NCI-H2227 treated with DMSO at 0.1 percent for 48 hours (cell line): ENCODE measurements at regions not wholly inside any gene's neighbourhood (a gene's known extent, or its start where the extent isn't known, plus 50 kb on each side); places are given as distances from the start of the nearest gene placed in this dataset.

ENCODE experiments used
- DNase-seq: peaks from one replicate; lab custom pipeline; 2025; lab: John Stamatoyannopoulos, UW

DNA sequence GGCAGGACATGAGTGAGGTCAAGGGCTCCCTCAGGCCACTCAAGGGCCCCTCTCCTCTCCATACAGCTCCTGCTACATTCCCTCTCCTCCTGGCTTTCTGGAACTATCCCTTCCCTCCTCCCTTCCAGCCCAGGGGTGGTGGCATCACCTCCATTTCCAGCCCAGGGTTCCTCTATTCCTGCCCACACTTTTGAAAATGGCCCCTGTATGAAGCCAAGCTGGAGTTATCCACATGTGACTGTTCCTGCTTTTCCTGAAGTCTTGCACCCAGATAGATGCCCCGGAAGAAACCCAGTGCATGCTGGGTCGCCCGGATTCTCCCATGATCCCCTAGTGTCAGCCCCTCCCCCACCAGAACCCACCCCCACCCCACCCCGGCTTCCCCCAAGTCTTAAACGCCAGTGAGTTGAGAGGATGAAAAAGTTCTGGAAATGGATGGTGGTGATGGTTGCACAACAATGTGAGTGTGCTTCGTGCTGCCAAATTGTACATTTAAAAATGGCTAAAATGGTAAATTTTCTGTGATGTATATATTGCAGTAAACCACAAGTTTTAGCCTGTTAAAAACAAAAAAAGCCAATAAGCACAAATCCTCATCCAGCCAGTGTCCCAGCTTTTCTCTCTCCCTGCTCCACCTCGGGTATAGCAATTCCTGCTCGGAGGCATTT, 136.9 kb downstream of the SCARB1 start:
- no peak for DNase-seq

GRCh38 chr12:124725597-124726237, 137.9 kb downstream of the SCARB1 start:
- DNase-seq: no peak

- no peak for DNase-seq
Observed at GRCh38 chr12:124725099-124725498, 138.6 kb downstream of the SCARB1 start.

- DNase-seq: no peak
Observed at GRCh38 chr12:124722878-124723277, 140.8 kb downstream of the SCARB1 start.

DNA sequence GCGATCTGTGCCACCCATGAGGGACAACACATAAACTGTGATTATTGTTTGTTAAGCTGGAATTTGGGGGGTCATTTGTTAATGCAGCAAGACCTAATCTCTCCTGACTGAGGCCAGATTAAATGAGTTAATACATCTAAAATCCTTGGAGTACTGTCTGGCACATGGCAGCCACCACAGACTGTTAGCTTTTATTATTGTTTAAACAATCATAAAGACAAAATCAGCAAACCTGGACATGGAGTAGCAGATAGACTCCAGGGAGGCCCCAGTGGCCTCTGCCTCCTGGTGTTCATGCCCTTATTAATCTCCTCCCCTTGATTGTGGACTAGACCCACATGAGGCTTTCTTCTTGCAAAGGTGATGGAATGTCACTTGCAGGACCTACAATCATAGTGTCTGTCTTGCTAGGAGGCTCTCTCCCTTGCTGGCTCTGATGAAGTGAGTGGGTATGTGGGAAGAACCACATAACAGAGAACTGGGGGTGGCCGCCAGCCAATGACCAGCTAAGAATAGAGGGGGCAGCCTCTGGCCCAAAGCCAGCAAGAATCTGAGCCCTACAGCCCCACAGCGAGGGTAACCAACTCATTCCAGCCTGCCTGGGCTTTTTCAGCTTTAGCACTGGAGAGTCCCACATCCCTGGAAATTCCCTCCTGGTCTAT, 142.0 kb downstream of the SCARB1 start:
- DNase-seq: no peak

- peak; percentile 88 for DNase-seq
Observed at GRCh38 chr12:124720681-124721500, 142.8 kb downstream of the SCARB1 start.

DNA sequence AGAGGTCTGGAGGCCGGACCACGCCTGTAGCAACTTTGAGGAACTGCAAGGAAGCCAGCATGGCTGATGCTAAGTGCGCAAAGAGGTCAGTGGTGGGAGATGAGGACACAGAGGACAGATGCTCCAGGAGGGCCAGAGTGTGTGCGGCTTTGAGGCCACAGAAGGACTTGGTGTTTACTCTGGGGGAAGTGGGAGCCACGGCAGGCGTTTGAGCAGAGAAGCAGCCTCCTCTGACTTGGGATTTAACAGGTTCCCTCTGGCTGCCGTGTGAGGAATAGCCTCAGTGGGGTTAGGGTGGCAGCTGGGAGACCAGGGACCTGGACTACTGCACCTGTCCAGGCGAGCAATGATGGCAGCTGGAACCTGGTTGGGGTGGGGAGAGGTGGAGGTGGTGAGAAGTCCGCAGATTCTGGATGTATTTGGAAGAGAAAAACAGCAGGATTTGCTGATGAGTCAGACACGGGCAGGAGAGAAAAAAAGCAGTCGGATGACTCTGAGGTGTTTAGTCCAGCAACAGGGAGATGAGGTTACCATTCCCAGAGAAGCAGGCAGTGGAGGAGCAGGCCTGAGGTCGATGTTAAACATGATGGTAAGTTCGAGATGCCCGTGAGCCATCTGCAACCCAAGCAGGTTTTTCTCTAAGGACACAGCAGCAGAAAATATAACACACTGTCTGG, 143.5 kb downstream of the SCARB1 start:
- peak; percentile 87 for DNase-seq

- no peak for DNase-seq
Observed at GRCh38 chr12:124719231-124719630, 144.4 kb downstream of the SCARB1 start.

GRCh38 chr12:124718458-124718857, 145.2 kb downstream of the SCARB1 start:
- DNase-seq: no peak

DNA sequence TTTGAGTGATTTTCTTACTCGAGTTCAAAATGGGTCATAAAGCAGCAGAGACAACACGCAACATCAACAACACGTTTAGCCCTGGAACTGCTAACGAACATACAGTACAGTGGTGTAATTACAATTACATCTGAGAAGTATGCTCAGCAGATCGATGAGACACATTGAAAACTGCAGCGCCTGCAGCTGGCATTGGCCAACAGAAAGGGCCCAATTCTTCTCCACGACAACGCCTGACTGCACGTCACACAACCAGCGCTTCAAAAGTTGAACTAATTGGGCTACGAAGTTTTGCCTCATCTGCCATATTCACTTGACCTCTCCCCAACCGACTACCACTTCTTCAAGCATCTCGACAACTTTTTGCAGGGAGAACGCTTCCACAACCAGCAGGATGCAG, 145.6 kb downstream of the SCARB1 start:
- DNase-seq: no peak

- no peak for DNase-seq
Observed at GRCh38 chr12:124717318-124717717, 146.3 kb downstream of the SCARB1 start.

- no peak for DNase-seq
Observed at GRCh38 chr12:124716208-124717130, 147.2 kb downstream of the SCARB1 start.

- peak; percentile 92 for DNase-seq
Observed at GRCh38 chr12:124715121-124715990, 147.9 kb upstream of the NCOR2 start.

- DNase-seq: no peak
Observed at GRCh38 chr12:124713436-124714082, 146.1 kb upstream of the NCOR2 start.

DNA sequence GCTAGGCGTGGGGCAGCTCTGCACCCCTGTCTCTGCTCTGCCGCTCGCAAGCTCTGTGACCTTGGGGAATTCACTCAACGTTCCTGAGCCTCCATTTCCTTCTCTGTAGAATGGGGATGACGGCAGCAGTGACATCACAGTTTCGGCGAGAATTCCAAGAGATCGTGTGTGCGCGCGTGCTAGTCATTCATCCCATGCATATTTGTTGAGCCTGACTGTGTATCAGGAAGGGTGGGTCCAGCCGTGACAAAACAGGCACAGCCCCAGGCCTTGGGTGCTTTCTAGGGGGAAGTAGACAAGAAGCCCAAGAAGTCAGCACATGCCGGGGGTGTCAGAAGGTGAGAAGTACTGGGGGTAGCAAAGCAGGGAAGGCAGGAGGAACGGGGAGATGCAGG, 145.6 kb upstream of the NCOR2 start:
- no peak for DNase-seq

- no peak for DNase-seq
Observed at GRCh38 chr12:124711344-124711743, 143.9 kb upstream of the NCOR2 start.

DNA sequence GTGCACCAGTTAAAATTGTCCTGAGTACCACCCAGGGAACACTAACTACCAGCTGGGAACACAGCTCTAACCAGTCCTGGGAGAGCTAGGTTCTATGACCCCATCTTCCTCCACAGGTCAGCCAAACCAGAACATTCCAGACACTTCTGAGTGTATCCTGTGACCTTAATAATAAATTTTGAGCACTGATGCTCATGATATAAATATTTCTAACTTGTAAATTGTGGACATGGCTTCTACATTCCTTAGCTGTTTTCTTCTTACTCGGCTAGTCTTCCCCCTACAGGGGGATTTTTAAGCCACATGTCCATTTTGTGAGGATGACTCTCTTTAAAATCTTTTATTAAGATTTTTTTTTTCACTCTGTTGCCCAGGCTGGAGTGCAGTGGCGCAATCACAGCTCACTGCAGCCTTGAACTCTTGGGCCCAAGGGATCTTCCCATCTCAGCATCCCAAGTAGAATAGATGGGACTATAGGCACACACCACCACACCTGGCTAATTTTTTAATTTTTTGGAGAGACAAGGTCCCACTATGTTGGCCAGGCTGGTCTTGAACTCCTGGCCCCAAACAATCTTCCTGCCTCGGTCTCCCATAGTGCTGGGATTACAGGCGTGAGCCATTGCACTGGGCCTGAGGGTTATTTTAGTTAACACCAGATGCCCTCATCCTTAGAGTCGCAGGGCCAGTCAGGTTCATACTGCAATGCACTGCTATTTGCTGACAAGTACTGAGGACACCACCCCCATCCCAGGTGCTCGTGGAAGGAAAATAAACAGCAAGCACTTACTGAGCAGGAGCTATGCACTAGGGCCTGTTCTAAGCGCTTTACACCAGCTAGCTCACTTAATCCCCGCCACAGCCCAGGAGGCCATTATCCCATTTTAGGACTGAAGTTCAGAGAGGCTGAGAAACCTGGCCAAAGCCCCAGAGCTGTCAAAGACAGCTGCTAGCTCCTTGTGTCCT, 142.6 kb upstream of the NCOR2 start:
- no peak for DNase-seq

GRCh38 chr12:124707316-124707715, 139.9 kb upstream of the NCOR2 start:
- DNase-seq: no peak
